ENCODE measurements at regions not wholly inside any gene's neighbourhood (a gene's known extent, or its start where the extent isn't known, plus 50 kb on each side); places are given as distances from the start of the nearest gene placed in this dataset.

- no peak for TF ChIP-seq CTCF (IDR thresholded peaks at IDR 0.05 in 2 of 3, conservative IDR thresholded peaks at IDR 0.05 in 1 of 3; ENCODE audit: borderline replicate concordance in 1 of 3, insufficient read depth in 1 of 3, low read depth in 2 of 3, low read length in 2 of 3)
- TF ChIP-seq ZNF274 (IDR thresholded peaks at IDR 0.05; ENCODE audit: low read depth, low read length): no peak
- TF ChIP-seq POLR2A (IDR thresholded peaks at IDR 0.05; ENCODE audit: borderline replicate concordance, extremely low read depth, insufficient read depth, insufficient read length): no peak
- no peak for TF ChIP-seq POLR2AphosphoS5 (IDR thresholded peaks at IDR 0.05; ENCODE audit: low read depth, low read length)
Measured at GRCh38 chr5:68409259-68409658, 193.7 kb downstream of the PIK3R1 start.

All from HCT116 (cell line).